Fibroblast of lung (primary cell): ENCODE measurements at regions not wholly inside any gene's neighbourhood (a gene's known extent, or its start where the extent isn't known, plus 50 kb on each side); places are given as distances from the start of the nearest gene placed in this dataset.

Source experiments
- EZH2 ChIP-seq: IDR thresholded peaks from 2 replicates; pipeline ENCODE4 v1.5.1; 2012; ENCODE audit warnings: low read length, control low read depth, mild to moderate bottlenecking; ENCODE audit errors: missing control alignments
- TF ChIP-seq, protein P1 (sequence below), 2 donors: IDR thresholded peaks in 1 of 2; conservative IDR thresholded peaks in 1 of 2; 1 replicate in 1 of 2; 2 replicates in 1 of 2; pipeline ENCODE4 v1.5.1; 2011 to 2012; ENCODE audit warnings: low read length in 2 of 2, control low read depth in 1 of 2, inconsistent platforms in 1 of 2, low read depth in 1 of 2, mild to moderate bottlenecking in 1 of 2

GRCh38 chr1:209375097-209375496 lies 208.4 kb upstream of the CAMK1G start:
- TF ChIP-seq, protein P1, sequence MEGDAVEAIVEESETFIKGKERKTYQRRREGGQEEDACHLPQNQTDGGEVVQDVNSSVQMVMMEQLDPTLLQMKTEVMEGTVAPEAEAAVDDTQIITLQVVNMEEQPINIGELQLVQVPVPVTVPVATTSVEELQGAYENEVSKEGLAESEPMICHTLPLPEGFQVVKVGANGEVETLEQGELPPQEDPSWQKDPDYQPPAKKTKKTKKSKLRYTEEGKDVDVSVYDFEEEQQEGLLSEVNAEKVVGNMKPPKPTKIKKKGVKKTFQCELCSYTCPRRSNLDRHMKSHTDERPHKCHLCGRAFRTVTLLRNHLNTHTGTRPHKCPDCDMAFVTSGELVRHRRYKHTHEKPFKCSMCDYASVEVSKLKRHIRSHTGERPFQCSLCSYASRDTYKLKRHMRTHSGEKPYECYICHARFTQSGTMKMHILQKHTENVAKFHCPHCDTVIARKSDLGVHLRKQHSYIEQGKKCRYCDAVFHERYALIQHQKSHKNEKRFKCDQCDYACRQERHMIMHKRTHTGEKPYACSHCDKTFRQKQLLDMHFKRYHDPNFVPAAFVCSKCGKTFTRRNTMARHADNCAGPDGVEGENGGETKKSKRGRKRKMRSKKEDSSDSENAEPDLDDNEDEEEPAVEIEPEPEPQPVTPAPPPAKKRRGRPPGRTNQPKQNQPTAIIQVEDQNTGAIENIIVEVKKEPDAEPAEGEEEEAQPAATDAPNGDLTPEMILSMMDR (conservative IDR thresholded peaks at IDR 0.05 in 1 of 2, IDR thresholded peaks at IDR 0.05 in 1 of 2; ENCODE audit: low read depth in 1 of 2, low read length in 2 of 2): no peak
- no peak for TF ChIP-seq EZH2
